NB4 (cell line): ENCODE measurements at regions not wholly inside any gene's neighbourhood (a gene's known extent, or its start where the extent isn't known, plus 50 kb on each side); places are given as distances from the start of the nearest gene placed in this dataset.

ENCODE experiments used
- DNase-seq: peaks from one replicate; pipeline ENCODE4 v3.0.0; 2010; ENCODE audit warnings: low read depth
- H3K4me3 ChIP-seq: one replicate; pipeline ENCODE4 v1.5.1; 2011; ENCODE audit warnings: mild to moderate bottlenecking, low read depth, low read length, moderate library complexity
- CTCF ChIP-seq: IDR thresholded peaks from one replicate; pipeline ENCODE4 v1.5.1; 2012; ENCODE audit warnings: low read depth, low read length
- MAX ChIP-seq: IDR thresholded peaks from 2 replicates; pipeline ENCODE4 v1.6.1; 2011; ENCODE audit warnings: low read depth, low read length
- MYC ChIP-seq: IDR thresholded peaks from 2 replicates; pipeline ENCODE4 v1.6.1; 2011; ENCODE audit warnings: low read depth, low read length
- POLR2A ChIP-seq: IDR thresholded peaks from 2 replicates; pipeline ENCODE4 v1.6.1; 2011; ENCODE audit warnings: mild to moderate bottlenecking; ENCODE audit not compliant: insufficient read length; ENCODE audit errors: extremely low read depth

GRCh38 chr2:167626301-167626700 is 621.1 kb downstream of the STK39 start:
- H3K4me3 ChIP-seq = no peak overlapping the region
- TF ChIP-seq POLR2A (no peak), MYC (no peak), MAX (no peak), CTCF (no peak)
- DNase-seq = no peak

GRCh38 chr2:167616997-167617396 is 630.4 kb downstream of the STK39 start:
- DNase-seq = no peak
- TF ChIP-seq MAX = no peak
- no peak for TF ChIP-seq CTCF
- no peak for TF ChIP-seq MYC
- no peak for TF ChIP-seq POLR2A
- H3K4me3 ChIP-seq = no peak overlapping the region

- H3K4me3 ChIP-seq = no peak overlapping the region
- DNase-seq = no peak
- TF ChIP-seq MAX (no peak), POLR2A (no peak), CTCF (no peak), MYC (no peak)
These were observed 633.9 kb downstream of the STK39 start for GRCh38 chr2:167613471-167613870.

- no peak for TF ChIP-seq CTCF
- no peak for TF ChIP-seq POLR2A
- TF ChIP-seq MAX = no peak
- no peak for TF ChIP-seq MYC
- no peak for DNase-seq
- H3K4me3 ChIP-seq = no peak overlapping the region
These were observed 638.9 kb downstream of the STK39 start for GRCh38 chr2:167608487-167608886.

GRCh38 chr2:167607731-167608130 is 639.7 kb downstream of the STK39 start:
- TF ChIP-seq MYC (no peak), MAX (no peak), POLR2A (no peak), CTCF (no peak)
- DNase-seq = no peak

GRCh38 chr2:167607211-167607610 is 640.2 kb downstream of the STK39 start:
- no peak for TF ChIP-seq POLR2A
- TF ChIP-seq MYC = no peak
- no peak for TF ChIP-seq MAX
- TF ChIP-seq CTCF = no peak
- no peak overlapping the region for H3K4me3 ChIP-seq
- DNase-seq = no peak

More at GRCh38 chr2:167607731-167608130, 639.7 kb downstream of the STK39 start:
- no peak overlapping the region for H3K4me3 ChIP-seq
